A673 (cell line): ENCODE measurements at regions not wholly inside any gene's neighbourhood (a gene's known extent, or its start where the extent isn't known, plus 50 kb on each side); places are given as distances from the start of the nearest gene placed in this dataset.

Source experiments
- CTCF ChIP-seq: fragments of 300-800, 200-600 bp; sonication (generic); conservative IDR thresholded peaks from 2 replicates; pipeline ENCODE4 v1.5.1; 2017; ENCODE audit warnings: low read depth, mild to moderate bottlenecking, antibody characterized with exemption, low read length, moderate library complexity, mixed read lengths
- EZH2 ChIP-seq: fragments of 200-600 bp; sonication (generic); IDR thresholded peaks from 2 replicates; pipeline ENCODE4 v1.6.1; 2017; ENCODE audit warnings: borderline replicate concordance, low read depth, mild to moderate bottlenecking, mixed read lengths, antibody characterized with exemption, low read length; ENCODE audit not compliant: poor library complexity, severe bottlenecking

GRCh38 chr6:27668442-27669294, 195.8 kb upstream of the ZNF184 start:
- TF ChIP-seq CTCF (no peak), EZH2 (no peak)
